ENCODE measurements at regions not wholly inside any gene's neighbourhood (a gene's known extent, or its start where the extent isn't known, plus 50 kb on each side); places are given as distances from the start of the nearest gene placed in this dataset.
"Not testable (repeated sequence)": the region's sequence is repeated elsewhere in the genome, so short reads cannot be mapped to it uniquely, and the experiment has no call there.

GRCh38 chr7:50251765-50252164 lies 52.8 kb upstream of the IKZF1 start:
- FAIRE-seq = no peak
- no peak for DNase-seq (ENCODE audit: insufficient read length, low spot score)

GRCh38 chr7:50246551-50246950 lies 58.0 kb upstream of the IKZF1 start:
- FAIRE-seq (no peak), DNase-seq (ENCODE audit: insufficient read length, low spot score) (no peak)

DNA sequence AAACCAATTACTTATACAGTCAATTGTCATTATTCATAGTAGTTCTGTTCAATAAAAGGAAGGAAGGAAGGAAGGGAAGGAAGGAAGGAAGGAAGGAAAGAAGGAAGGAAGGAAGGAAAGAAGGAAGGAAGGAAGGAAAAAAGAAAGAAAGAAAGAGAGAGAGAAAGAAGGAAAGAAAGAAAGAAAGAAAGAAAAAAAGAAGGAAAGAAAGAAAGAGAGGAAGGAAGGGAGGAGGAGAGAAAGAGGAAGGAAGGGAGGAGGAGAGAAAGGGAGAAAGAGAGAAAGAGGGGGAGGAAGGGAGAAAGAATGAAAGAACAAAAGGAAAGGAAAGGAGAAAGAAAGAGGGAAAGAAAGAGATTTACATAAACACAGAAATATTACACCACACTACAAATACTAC lies 62.4 kb upstream of the IKZF1 start:
- not testable (repeated sequence) for DNase-seq (ENCODE audit: insufficient read length, low spot score); FAIRE-seq

GRCh38 chr7:50240699-50241098 lies 63.8 kb upstream of the IKZF1 start:
- not testable (repeated sequence) for FAIRE-seq

GRCh38 chr7:50229964-50230363 lies 74.6 kb upstream of the IKZF1 start:
- FAIRE-seq (peak; percentile 28), DNase-seq (ENCODE audit: insufficient read length, low spot score) (no peak)

More at GRCh38 chr7:50240699-50241098, 63.8 kb upstream of the IKZF1 start:
- DNase-seq (ENCODE audit: insufficient read length, low spot score) = not testable (repeated sequence)

GRCh38 chr7:50228148-50228547 lies 76.4 kb upstream of the IKZF1 start:
- FAIRE-seq = no peak
- DNase-seq (ENCODE audit: insufficient read length, low spot score) = no peak

DNA sequence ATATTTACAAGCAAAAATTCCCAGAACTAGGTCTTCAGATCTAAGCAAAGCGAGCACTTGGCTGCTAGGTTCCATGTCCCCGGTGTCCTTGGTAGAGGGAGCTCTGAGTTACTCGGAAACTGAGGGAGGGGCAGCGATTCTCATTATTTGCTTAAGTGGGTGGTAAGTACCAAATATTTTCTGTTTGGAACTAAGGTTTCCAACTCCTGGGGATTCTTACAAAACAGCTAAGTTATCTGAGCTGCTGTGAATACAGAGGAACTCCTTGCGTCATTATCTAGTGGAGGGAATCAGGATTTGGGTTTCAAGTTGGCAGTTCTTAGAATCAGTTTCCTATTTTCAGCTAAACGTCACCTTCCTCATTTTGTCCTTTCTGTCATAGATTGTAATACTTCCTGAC lies 76.8 kb upstream of the IKZF1 start:
- DNase-seq (ENCODE audit: insufficient read length, low spot score) (no peak), FAIRE-seq (no peak)

DNA sequence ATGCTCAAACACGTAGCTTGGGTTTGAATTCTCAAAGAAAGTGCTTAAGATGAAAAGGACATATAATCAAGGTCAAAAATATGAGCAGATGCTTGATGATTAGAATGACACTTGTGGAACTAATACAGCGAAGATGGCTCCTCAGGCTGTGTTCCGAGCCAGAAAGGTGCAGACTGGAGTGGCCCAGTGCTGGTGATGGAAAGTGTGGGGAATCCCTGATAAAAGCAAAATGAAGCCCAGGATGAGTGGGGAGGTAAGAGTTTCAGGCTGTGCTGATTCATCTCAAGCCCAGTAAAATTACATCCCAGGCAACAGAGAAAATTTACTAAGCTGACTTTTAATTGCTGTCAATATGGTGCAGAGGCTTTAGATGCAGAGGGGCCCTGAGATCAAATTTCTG lies 77.8 kb upstream of the IKZF1 start:
- DNase-seq (ENCODE audit: insufficient read length, low spot score) (no peak), FAIRE-seq (peak; percentile 33)

DNA sequence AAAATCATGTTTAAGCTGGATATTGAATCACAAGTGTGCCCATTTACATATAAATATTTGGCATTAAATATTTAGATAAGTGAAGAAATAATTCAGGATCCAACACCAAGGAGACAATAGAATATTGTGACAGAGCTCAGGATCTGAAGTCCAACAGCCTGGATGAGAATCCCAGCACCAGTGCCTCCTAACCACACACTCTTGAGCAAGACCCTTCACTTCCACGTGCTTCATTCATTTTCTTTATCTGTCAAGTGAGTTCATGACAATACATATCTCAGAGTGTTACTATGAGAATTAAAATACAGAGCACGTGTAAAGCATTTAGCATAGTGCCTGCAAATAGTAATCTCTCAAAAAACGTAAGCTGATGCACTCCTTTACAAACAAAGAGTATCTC lies 78.4 kb upstream of the IKZF1 start:
- FAIRE-seq = no peak
- no peak for DNase-seq (ENCODE audit: insufficient read length, low spot score)

GRCh38 chr7:50221433-50221832 lies 83.1 kb upstream of the IKZF1 start:
- DNase-seq (ENCODE audit: insufficient read length, low spot score) (no peak), FAIRE-seq (no peak)

DNA sequence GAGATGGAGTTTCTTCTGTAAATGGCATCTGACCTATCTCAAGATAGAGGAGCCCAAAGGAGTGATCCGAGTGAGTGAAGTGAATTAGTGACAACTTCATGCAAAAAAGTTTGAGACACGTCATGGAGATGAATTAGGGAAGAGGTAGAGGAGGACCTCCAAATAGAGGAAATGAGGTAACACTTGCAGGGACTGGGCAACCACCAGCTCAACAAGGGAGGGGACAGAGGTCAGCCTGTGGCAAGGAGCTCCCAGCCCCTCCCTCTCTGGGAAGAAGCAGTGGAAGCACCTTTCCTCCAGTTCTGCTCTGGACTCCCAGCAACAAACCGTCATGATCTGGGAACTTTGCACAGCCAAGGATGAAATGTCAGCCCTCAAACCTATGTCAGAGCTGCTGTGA lies 83.5 kb upstream of the IKZF1 start:
- FAIRE-seq (no peak), DNase-seq (ENCODE audit: insufficient read length, low spot score) (no peak)

- DNase-seq (ENCODE audit: insufficient read length, low spot score) (no peak), FAIRE-seq (no peak)
Measured at GRCh38 chr7:50220273-50220672, 84.2 kb upstream of the IKZF1 start.

DNA sequence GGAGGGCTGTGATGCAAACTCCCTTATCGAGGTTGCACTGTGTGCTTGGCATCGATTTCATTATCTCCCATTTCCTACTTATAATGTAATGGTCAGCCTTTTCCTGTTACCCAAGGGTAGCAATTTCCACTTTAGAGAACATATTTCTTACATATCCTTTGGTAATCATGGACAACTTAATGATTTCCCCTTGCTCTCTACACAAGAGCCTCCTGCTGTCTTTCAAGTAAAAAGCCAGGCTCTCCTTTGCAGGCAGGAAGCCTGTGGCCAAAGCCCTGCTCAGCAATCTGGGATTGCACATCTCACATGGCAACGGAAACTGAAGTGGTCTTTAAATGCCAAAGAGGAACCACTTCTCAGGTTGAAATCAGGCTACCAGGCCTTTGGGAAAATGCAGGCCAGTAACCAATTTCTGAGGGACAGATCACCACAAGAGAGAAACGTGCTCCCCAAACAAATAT lies 86.7 kb upstream of the IKZF1 start:
- DNase-seq (ENCODE audit: insufficient read length, low spot score) = no peak
- no peak for FAIRE-seq

DNA sequence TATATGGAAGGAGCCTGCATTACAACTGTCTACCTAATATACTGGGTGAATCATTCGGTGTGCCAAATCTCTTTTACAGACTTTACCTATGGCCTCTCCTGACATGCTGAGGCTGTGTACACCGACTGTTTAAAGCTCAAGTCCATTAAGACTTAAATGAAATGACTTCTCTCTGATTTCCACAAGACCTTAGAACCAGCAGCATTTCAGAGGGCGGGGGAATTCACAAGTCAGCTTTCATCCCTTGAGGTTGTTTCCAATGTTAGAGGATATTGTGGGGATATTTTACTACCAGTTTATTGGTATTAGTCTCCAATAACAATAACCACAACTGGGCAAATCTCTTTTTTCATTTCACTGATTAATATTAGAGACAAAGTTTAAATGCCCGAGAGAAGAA lies 87.1 kb upstream of the IKZF1 start:
- DNase-seq (ENCODE audit: insufficient read length, low spot score) (no peak), FAIRE-seq (no peak)

DNA sequence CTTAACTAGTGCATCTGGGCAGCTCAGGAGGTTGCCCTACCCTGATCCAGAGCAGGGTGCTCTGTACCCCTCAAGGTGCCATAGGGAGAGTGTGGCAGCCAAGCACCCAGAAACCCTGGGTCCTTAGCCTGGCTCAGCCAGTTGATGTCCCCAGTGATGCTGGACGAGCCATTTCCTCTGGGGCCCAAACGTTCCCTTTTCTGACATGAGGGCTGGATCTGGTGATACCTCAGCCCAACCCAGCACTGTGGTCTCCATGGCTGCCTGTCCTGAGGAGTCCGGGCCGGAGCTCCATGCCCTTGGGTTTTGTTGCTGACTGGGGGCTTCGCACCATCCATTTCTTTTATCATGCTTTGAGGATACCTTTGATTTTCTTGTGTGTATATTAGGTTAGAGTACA lies 87.9 kb upstream of the IKZF1 start:
- FAIRE-seq (no peak), DNase-seq (ENCODE audit: insufficient read length, low spot score) (no peak)

DNA sequence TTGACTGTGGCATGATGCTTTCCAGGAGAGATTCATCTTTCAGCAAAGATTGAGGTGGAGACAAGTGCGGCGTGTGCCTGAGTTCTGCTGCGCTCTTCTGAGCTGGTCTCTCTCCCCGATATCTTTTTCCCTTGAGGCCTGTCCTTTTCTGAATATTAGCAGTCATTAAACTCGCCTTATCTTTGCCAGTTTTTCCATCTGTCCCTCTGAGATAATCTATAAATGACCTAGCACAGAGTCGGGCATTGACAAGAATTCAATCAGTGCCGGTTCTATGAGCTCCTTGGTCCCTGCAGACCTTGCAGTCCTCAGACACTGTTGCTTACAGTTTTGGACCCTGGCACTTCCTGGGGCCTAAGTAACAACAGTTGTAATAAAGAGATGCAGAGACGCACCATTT lies 89.7 kb upstream of the IKZF1 start:
- no peak for FAIRE-seq
- no peak for DNase-seq (ENCODE audit: insufficient read length, low spot score)

- FAIRE-seq (peak; percentile 57), DNase-seq (ENCODE audit: insufficient read length, low spot score) (no peak)
Measured at GRCh38 chr7:50214126-50214670, 90.3 kb upstream of the IKZF1 start.

DNA sequence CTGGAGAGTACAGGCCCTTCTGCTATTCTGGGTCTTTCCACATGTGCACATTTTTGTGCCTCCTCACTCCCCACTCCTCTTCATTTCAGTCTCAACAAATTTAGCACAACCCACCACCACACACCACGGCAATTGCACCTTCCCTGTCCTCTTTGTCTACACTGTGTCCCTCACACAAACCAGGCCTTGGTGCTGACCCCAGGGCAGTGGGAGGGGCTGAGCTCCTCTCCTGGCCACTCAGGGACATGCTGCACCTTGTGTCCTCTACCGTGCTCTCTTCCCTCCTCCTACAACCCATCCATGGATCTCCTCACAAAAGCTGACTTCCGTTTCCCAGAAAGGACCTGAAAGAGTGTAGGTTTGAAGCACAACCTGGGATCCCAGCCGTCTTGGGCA lies 90.9 kb upstream of the IKZF1 start:
- FAIRE-seq = peak; percentile 70
- DNase-seq (ENCODE audit: insufficient read length, low spot score) = no peak

DNA sequence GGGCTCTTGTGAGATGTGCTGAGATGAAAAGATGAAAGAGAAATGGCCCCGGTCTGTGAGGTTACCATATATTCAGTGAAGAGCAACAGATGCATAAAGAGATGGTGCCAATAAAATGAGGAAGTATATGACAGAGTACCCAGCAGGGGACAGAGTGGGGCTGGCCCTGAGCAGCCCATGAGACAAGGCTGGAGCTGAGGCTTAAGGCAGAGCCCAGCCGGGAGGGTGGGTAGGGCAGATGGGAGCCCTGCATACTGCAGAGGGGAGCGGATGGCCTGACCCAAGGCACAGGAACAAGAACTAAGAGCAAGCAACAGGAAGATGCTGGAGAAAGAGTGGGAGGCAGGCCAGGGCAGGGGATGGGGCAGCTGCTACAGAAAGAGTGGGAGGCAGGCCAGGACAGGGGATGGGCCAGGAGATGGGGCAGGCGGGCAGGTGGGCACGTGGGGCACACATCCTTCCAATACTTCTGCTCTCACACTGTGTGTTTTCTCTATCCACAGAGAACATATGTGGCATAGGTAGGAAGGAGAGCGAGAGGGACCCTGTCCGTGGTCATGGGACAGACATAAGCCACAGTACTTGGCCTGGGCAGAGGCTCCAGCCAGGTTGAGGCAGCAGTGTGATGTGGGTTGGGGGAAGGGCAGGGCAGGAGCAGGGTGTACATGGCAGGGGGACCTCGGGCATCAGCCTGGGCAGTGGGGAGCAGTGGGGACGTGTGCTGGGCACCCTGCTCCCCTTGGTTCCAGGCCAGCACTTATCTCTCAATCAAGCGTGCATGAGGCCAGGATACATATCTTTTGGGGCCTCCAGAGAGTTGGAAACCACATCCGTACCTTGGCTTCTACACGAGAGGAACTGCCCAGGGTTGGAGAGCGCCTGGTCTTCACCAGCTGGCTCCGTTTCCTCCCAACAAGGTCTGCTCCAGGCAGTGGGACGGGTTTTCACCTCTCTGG lies 91.6 kb upstream of the IKZF1 start:
- DNase-seq (ENCODE audit: insufficient read length, low spot score) = no peak
- FAIRE-seq = peak; percentile 48

DNA sequence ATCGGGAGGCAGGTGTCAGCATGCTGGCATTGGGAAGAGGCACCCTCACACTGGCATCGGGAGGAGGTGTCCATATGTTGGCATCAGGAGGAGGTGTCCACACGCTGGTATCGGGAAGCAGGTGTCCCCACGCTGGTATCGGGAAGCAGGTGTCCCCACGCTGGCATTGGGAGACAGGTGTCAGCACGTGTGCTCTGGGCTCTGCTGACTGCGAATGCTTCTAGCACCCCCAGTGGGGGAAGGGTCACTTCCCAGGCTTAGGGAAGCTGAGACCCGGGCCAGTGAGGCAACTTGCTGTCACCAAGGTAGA lies 92.5 kb upstream of the IKZF1 start:
- no peak for DNase-seq (ENCODE audit: insufficient read length, low spot score)
- FAIRE-seq = no peak

DNA sequence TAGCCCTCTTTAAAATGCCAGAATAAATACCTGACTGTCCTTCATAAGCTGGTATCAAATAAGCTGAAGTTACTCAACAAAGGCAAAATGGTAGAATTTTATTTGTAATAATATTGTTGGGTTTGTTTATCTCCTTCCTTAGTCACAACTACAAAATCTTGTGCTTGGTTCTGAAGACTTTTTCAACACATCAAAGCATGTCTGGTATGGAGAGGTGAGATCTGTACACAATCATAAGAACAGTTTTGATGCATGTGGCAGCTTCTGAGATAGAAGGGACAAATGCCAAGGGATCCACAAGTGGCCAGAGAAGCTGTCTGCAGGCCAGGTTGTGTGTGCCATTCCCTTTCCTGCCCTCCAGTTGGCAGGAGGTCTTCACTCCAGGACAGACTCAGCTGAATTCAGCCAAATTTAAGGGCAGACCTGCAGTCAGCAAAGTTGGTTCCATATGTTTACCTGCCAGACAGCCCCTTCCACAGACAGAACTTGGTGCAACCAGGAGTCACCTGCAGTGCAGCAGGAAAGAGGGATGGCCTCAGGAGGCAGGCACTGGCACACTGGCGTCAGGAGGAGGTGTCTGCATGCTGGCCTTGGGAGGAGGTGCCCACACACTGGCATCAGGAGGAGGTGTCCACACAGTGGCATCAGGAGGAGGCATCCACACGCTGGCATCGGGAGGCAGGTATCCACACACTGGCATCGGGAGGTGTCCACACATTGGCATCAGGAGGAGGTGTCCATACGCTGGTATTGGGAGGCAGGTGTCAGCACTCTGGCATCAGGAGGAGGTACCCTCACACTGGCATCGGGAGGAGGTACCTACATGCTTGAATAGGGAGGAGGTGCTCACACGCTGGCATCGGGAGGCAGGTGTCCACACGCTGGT lies 93.1 kb upstream of the IKZF1 start:
- FAIRE-seq (no peak), DNase-seq (ENCODE audit: insufficient read length, low spot score) (no peak)
